NCI-H82 (cell line): ENCODE measurements at regions not wholly inside any gene's neighbourhood (a gene's known extent, or its start where the extent isn't known, plus 50 kb on each side); places are given as distances from the start of the nearest gene placed in this dataset.

Experiments used
- DNase-seq: peaks from one replicate; lab custom pipeline; 2025; lab: John Stamatoyannopoulos, UW

- DNase-seq = no peak
Measured at GRCh38 chr14:63781686-63782085, 53.8 kb upstream of the SGPP1 start.

DNA sequence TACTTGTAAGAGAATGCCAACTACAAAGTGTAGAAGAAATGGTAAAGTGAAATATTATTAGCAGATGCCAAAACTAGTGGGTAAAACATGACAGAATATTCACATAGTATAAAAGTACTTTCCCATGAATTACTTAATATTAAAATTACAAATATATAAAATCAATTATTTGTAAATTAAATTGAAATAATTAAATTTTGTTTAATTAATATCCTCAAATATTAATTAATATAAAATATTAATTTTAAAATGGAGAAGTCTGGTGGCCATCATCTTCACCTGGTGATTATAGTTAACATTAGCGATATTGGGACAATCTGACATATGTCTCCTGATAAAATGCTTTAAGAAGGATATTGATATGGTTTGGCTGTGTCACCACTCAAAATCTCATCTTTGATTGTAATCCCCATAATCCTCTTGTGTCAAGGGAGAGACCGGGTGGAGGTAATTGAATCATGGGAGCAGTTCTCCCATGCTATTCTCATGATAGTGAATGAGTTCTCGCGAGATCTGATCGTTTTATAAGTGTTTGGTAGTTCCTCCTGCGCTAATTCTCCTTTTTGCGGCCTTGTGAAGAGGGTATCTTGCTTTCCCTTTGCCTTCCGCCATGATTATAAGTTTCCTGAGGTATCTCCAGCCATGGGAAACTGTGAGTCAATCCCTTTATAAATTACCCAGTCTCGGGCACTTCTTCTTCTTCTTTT, 55.0 kb upstream of the SGPP1 start:
- DNase-seq = peak; percentile 84

DNA sequence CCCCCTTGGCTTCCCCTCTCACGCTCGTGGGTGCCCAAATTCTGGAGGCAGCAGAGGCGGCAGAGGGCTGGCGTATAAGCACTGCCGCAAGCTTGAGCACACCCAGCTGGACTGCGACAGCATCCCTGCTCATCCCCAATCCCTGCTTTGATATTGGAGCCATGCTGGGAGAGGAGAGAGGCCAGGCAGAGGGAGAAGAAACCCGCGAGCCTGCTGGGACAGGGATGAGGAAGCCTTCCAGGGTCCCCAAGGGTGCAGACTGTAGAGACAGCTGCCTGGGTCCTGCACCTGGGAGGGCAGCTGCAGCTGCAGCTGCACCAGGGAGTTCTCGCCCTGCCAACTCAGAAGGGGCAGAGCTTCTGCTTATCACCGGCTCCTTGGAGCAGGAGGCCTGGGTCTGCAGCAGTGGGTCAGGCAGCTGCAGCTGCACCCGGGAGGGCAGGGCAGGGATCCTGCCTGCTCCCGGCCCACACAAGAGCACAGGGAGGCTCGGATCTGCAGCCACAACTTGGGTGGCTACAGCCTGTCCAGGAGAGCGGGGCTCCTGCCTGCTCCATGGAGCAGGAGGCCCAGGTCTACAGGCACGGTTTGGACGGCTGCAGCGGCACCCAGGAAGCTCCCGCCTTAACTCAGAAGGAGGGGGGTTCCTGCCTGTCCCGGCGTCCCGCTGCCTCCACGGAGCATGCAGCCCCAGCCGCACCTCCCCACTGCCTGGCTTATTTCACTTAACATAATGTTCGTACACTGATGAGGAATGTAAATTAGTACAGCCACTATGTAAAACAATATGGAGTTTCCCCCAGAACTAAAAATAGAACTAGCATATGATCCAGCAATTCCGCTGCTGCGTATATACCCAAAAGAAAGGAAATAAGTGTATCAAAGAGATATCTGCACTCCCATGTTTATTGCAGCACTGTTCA, 60.4 kb upstream of the SGPP1 start:
- DNase-seq = no peak

- DNase-seq = no peak
Measured at GRCh38 chr14:63793376-63793775, 59.4 kb upstream of the SYNE2 start.

DNA sequence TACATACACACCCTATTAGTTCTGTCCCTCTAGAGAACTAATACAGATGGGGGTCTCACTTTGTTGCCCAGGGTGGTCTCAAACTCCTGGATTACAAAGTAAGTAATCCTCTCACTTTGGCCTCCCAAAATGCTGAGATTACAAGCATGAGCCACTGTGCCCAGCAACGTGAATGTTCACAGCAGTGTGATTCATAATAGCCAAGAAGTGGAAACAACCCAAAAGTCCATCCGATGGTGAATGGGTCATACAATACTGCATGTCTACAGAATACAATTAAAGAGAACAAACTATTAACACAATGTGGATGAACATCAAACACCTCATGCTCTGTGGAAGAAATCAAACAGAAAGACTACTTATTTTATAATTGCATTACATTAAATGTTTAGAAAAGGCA, 57.3 kb upstream of the SYNE2 start:
- DNase-seq = peak; percentile 27

DNA sequence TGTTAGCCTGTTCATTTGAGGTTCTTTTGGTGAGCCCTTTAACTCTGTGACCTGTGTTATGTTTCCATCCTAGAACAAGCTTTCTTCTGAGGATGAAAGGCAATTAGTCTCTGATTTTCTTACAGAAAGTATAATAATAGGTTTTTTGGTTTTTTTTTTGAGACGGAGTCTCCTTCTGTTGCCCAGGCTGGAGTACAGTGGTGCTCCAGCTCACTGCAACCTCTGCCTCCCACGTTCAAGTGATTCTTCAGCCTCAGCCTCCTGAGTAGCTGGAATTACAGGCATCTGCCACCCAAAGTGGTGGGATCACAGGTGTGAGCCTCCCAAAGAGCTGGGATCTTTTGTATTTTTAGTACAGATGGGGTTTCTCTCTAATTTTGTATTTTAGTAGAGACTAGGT, 52.7 kb upstream of the SYNE2 start:
- no peak for DNase-seq

DNA sequence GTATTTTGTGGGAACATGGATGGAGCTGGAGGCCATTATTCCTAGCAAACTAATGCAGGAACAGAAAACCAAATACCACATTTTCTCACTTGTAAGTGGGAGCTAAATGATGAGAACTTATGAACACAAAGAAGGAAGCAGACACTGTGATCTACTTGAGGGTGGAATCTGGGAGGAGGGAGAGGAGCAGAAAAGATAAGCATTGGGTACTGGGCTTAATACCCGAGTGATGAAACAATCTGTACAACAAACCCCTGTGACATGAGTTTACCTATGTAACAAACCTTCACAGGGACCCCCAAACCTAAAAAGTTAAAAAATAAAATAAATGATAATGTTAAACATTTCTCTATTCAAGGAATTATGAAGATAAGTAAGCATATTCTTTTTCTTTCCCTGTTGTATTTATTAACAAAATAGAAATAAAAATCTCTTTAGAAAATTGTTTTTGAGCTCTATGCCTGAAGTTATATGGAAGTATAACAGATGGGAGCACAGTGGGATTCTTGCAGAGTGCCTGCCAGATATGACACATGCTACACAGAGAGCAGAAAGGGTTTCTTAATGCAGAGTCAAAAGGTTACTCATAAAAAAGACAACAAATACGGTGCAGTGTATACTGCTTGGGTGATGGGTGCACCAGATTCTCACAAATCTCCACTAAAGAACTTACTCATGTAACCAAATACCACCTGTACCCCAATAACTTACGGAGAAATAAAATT, 52.0 kb upstream of the SYNE2 start:
- no peak for DNase-seq
